Liver (tissue), 8 donors: ENCODE measurements at regions not wholly inside any gene's neighbourhood (a gene's known extent, or its start where the extent isn't known, plus 50 kb on each side); places are given as distances from the start of the nearest gene placed in this dataset.

Experiments
- DNase-seq: peaks from one replicate; pipeline ENCODE4 v3.0.0-alpha.2; 2017; ENCODE audit warnings: low spot score
- H3K27ac ChIP-seq, 2 donors: one replicate each; pipeline ENCODE4 v1.7.0; 2013; ENCODE audit warnings: inconsistent platforms in 2 of 2, low read length in 2 of 2, control low read depth in 1 of 2, low read depth in 1 of 2, mild to moderate bottlenecking in 1 of 2
- H3K27me3 ChIP-seq, 4 donors: one replicate each; pipeline versions ENCODE4 v1.6.1 to v1.7.0; 2013; ENCODE audit warnings: low read length in 3 of 4, inconsistent platforms in 1 of 4, mild to moderate bottlenecking in 1 of 4, moderate library complexity in 1 of 4; ENCODE audit not compliant: control insufficient read depth in 4 of 4, insufficient read depth in 4 of 4
- H3K36me3 ChIP-seq, 4 donors: one replicate each; pipeline versions ENCODE4 v1.6.1 to v1.7.0; 2013; ENCODE audit warnings: low read length in 3 of 4, mild to moderate bottlenecking in 3 of 4, low read depth in 1 of 4, moderate library complexity in 1 of 4; ENCODE audit not compliant: control insufficient read depth in 4 of 4, insufficient read depth in 3 of 4
- H3K4me1 ChIP-seq, 4 donors: one replicate each; pipeline versions ENCODE4 v1.6.1 to v1.7.0; 2013; ENCODE audit warnings: low read length in 3 of 4, mild to moderate bottlenecking in 3 of 4, moderate library complexity in 1 of 4; ENCODE audit not compliant: control insufficient read depth in 4 of 4, insufficient read depth in 4 of 4
- H3K4me3 ChIP-seq, 3 donors: one replicate each; pipeline versions ENCODE4 v1.6.1 to v1.7.0; 2013; ENCODE audit warnings: low read length in 3 of 3, control low read depth in 1 of 3, low read depth in 1 of 3, mild to moderate bottlenecking in 1 of 3
- H3K9ac ChIP-seq, 2 donors: one replicate each; pipeline ENCODE4 v1.7.0; 2013; ENCODE audit warnings: low read length in 2 of 2, mild to moderate bottlenecking in 2 of 2, moderate library complexity in 2 of 2, control low read depth in 1 of 2, low read depth in 1 of 2
- H3K9me3 ChIP-seq, 4 donors: one replicate each; pipeline versions ENCODE4 v1.6.1 to v1.7.0; 2013; ENCODE audit warnings: low read length in 3 of 4; ENCODE audit not compliant: control insufficient read depth in 4 of 4
- CTCF ChIP-seq: fragments of 150-350 bp; IDR thresholded peaks from 2 replicates; pipeline ENCODE4 v1.5.1; 2017; ENCODE audit warnings: improper control_type of control experiment, low read depth, low read length; ENCODE audit not compliant: missing input control
- EGR1 ChIP-seq, 2 donors: IDR thresholded peaks; 2 replicates each; pipeline ENCODE4 v1.6.1; 2016 to 2018; ENCODE audit warnings: antibody characterized with exemption in 2 of 2, low read depth in 2 of 2
- HNF4G ChIP-seq: IDR thresholded peaks from 2 replicates; pipeline ENCODE4 v1.6.1; 2016; ENCODE audit warnings: antibody characterized with exemption
- JUND ChIP-seq, 2 donors: IDR thresholded peaks; 2 replicates each; pipeline ENCODE4 v1.6.1; 2016; ENCODE audit warnings: antibody characterized with exemption in 2 of 2
- MAX ChIP-seq: IDR thresholded peaks from 2 replicates; pipeline ENCODE4 v1.6.1; 2016; ENCODE audit warnings: antibody characterized with exemption
- NR2F2 ChIP-seq: IDR thresholded peaks from 2 replicates; pipeline ENCODE4 v1.6.1; 2016; ENCODE audit warnings: antibody characterized with exemption
- RAD21 ChIP-seq, 2 donors: IDR thresholded peaks; 2 replicates each; pipeline ENCODE4 v1.6.1; 2016; ENCODE audit warnings: antibody characterized with exemption in 2 of 2, mild to moderate bottlenecking in 2 of 2
- RXRA ChIP-seq, 2 donors: IDR thresholded peaks; 2 replicates each; pipeline ENCODE4 v1.6.1; 2017 to 2018; ENCODE audit warnings: antibody characterized with exemption in 2 of 2, mild to moderate bottlenecking in 1 of 2
- SP1 ChIP-seq: IDR thresholded peaks from 2 replicates; pipeline ENCODE4 v1.6.1; 2018; ENCODE audit warnings: antibody characterized with exemption, mild to moderate bottlenecking
- TAF1 ChIP-seq: conservative IDR thresholded peaks from 2 replicates; pipeline ENCODE4 v1.6.1; 2016; ENCODE audit warnings: antibody characterized with exemption, mild to moderate bottlenecking
- YY1 ChIP-seq: IDR thresholded peaks from 2 replicates; pipeline ENCODE4 v1.6.1; 2016; ENCODE audit warnings: antibody characterized with exemption, mild to moderate bottlenecking
- WGBS: extraction: QIAGEN DNeasy Blood & Tissue Kit; methylation state at CpG from one replicate; pipeline ENCODE4 v1.1.7; 2013; 5-methylcytosine and 5-hydroxymethylcytosine counted together
- TF ChIP-seq, protein P1 (sequence below): IDR thresholded peaks from 2 replicates; pipeline ENCODE4 v1.6.1; 2016; ENCODE audit warnings: antibody characterized with exemption, mild to moderate bottlenecking
- TF ChIP-seq, protein P2 (sequence below): IDR thresholded peaks from 2 replicates; pipeline ENCODE4 v1.6.1; 2016; ENCODE audit warnings: antibody characterized with exemption
- donor health status: healthy.
- donor health status: healthy.
- donor health status: healthy.
- donor health status: healthy.
- donor health status: healthy.

DNA sequence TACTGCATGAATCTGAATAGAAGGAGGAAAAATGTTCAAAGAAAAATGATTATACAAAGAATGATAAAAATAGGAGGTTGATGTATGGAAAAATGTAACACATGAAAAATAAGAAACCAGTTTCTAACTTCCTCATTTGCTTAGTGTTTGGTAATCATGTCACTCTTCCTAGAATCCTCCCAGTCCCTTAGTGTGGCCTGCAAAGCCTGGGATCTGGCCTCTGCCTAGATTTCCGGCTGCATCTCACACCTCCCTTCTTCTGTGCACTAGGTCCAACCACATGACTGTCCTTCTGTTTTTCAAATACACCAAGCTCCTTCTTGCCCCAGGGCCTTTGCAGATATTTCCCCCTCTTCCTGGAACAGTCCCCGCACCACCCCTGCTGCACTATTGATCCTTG, 76.8 kb upstream of the RBMS1 start (continued):
- TF ChIP-seq, protein P1, sequence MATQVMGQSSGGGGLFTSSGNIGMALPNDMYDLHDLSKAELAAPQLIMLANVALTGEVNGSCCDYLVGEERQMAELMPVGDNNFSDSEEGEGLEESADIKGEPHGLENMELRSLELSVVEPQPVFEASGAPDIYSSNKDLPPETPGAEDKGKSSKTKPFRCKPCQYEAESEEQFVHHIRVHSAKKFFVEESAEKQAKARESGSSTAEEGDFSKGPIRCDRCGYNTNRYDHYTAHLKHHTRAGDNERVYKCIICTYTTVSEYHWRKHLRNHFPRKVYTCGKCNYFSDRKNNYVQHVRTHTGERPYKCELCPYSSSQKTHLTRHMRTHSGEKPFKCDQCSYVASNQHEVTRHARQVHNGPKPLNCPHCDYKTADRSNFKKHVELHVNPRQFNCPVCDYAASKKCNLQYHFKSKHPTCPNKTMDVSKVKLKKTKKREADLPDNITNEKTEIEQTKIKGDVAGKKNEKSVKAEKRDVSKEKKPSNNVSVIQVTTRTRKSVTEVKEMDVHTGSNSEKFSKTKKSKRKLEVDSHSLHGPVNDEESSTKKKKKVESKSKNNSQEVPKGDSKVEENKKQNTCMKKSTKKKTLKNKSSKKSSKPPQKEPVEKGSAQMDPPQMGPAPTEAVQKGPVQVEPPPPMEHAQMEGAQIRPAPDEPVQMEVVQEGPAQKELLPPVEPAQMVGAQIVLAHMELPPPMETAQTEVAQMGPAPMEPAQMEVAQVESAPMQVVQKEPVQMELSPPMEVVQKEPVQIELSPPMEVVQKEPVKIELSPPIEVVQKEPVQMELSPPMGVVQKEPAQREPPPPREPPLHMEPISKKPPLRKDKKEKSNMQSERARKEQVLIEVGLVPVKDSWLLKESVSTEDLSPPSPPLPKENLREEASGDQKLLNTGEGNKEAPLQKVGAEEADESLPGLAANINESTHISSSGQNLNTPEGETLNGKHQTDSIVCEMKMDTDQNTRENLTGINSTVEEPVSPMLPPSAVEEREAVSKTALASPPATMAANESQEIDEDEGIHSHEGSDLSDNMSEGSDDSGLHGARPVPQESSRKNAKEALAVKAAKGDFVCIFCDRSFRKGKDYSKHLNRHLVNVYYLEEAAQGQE, result no peak
- TF ChIP-seq HNF4G, result no peak
- TF ChIP-seq SP1, result no peak

DNA sequence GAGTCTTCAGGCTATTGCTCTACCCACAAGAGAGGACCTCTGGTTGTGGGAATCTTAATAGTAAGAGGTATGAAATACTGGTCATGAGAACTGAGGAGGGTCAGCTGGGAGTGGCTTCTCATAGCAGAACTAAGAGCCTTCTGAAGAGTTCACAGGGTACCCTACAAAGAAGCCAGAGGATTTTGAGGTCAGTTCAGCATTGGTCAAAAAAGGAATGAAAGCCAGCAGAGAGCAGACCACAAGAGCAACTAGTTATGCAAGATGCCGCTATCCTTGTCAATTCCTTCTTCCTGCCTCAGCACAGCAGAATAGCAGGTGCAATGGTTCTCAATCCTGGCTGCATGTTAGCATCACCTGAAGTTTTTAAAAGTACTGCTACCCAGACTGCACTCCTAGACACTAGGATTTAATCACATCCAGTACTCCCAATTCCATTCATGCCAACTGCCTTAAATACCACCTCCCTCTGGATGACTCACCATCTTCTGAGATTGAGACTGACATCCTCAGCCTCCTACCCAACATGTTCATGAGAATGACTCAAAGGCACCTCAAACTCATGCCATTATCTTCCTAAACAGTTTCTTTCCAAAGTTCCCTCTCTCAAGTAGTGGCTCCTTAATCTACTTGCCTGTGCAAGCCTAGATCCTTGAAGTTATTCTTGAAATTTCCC, 81.0 kb upstream of the RBMS1 start:
- TF ChIP-seq RXRA (IDR thresholded peaks at IDR 0.05) (no peak), TAF1 (no peak)
- H3K4me3 ChIP-seq, result no peak overlapping the region
- H3K27ac ChIP-seq, result no peak overlapping the region
- peaks cover 0 to 5% (median under 1%) of the 10 kb centered on the region in 4 donors for H3K9me3 ChIP-seq
- H3K27me3 ChIP-seq, result no peaks in the 10 kb centered on the region
- DNase-seq, result no peak
- H3K4me1 ChIP-seq, result no peaks in the 10 kb centered on the region
- 94% methylated on average over 1 of the region's 1 CpG for WGBS
- no peaks in the 10 kb centered on the region for H3K36me3 ChIP-seq
- no peak overlapping the region for H3K9ac ChIP-seq

GRCh38 chr2:160575368-160575767, 81.8 kb upstream of the RBMS1 start:
- TF ChIP-seq RAD21 (IDR thresholded peaks at IDR 0.05) (no peak), MAX (no peak)
- H3K27ac ChIP-seq, result no peak overlapping the region
- no peaks in the 10 kb centered on the region for H3K36me3 ChIP-seq
- H3K9me3 ChIP-seq, result peaks cover 0 to 5% (median under 1%) of the 10 kb centered on the region in 4 donors
- no peak overlapping the region for H3K4me3 ChIP-seq
- no peak overlapping the region for H3K9ac ChIP-seq
- DNase-seq, result no peak
- H3K4me1 ChIP-seq, result no peaks in the 10 kb centered on the region
- H3K27me3 ChIP-seq, result no peaks in the 10 kb centered on the region

- Histone ChIP-seq H3K9ac (no peak overlapping the region), H3K4me3 (no peak overlapping the region), H3K36me3 (no peaks in the 10 kb centered on the region), H3K27me3 (peaks cover 0 to 3% (median 0%) of the 10 kb centered on the region in 4 donors), H3K9me3 (peaks cover 0 to 5% (median under 1%) of the 10 kb centered on the region in 4 donors), H3K4me1 (no peaks in the 10 kb centered on the region), H3K27ac (no peak overlapping the region)
- no peak for DNase-seq
- 18% methylated on average over 1 of the region's 1 CpG for WGBS
- TF ChIP-seq RAD21 (IDR thresholded peaks at IDR 0.05) (no peak), JUND (IDR thresholded peaks at IDR 0.05) (no peak), RXRA (IDR thresholded peaks at IDR 0.05) (no peak), CTCF (no peak), NR2F2 (no peak), MAX (no peak), HNF4G (no peak), YY1 (no peak), EGR1 (IDR thresholded peaks at IDR 0.05; ENCODE audit: low read depth in 2 of 2) (no peak), SP1 (no peak), TAF1 (no peak)
- TF ChIP-seq, protein P2, sequence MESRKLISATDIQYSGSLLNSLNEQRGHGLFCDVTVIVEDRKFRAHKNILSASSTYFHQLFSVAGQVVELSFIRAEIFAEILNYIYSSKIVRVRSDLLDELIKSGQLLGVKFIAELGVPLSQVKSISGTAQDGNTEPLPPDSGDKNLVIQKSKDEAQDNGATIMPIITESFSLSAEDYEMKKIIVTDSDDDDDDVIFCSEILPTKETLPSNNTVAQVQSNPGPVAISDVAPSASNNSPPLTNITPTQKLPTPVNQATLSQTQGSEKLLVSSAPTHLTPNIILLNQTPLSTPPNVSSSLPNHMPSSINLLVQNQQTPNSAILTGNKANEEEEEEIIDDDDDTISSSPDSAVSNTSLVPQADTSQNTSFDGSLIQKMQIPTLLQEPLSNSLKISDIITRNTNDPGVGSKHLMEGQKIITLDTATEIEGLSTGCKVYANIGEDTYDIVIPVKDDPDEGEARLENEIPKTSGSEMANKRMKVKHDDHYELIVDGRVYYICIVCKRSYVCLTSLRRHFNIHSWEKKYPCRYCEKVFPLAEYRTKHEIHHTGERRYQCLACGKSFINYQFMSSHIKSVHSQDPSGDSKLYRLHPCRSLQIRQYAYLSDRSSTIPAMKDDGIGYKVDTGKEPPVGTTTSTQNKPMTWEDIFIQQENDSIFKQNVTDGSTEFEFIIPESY, result no peak
- TF ChIP-seq, protein P1, result no peak
Measured at GRCh38 chr2:160576054-160576499, 82.5 kb upstream of the RBMS1 start.
